Neural progenitor cell (in vitro differentiated cells): ENCODE measurements at regions not wholly inside any gene's neighbourhood (a gene's known extent, or its start where the extent isn't known, plus 50 kb on each side); places are given as distances from the start of the nearest gene placed in this dataset.

ENCODE experiments used
- DNase-seq: peaks from one replicate; pipeline ENCODE4 v3.0.0-alpha.2; 2016; ENCODE audit warnings: low spot score
- H2AFZ ChIP-seq: fragments of 200-600 bp; sonication (generic); replicated peaks from 2 replicates; pipeline ENCODE4 v1.6.1; 2016; ENCODE audit warnings: antibody characterized with exemption
- H3F3A ChIP-seq: fragments of 200-600 bp; sonication (generic); 2 replicates; pipeline ENCODE4 v1.6.1; 2016; ENCODE audit warnings: antibody characterized with exemption, low read depth
- H3K27ac ChIP-seq: fragments of 200-600 bp; sonication (generic); 2 replicates; pipeline ENCODE4 v1.5.1; 2016; ENCODE audit warnings: mild to moderate bottlenecking
- H3K27me3 ChIP-seq: fragments of 200-600 bp; sonication (generic); 2 replicates; pipeline ENCODE4 v1.6.1; 2016; ENCODE audit warnings: mild to moderate bottlenecking, moderate library complexity
- H3K36me3 ChIP-seq: fragments of 200-600 bp; sonication (generic); 2 replicates; pipeline ENCODE4 v1.5.1; 2016
- H3K4me1 ChIP-seq: fragments of 200-600 bp; sonication (generic); 2 replicates; pipeline ENCODE4 v1.6.1; 2016; ENCODE audit warnings: mixed run types
- H3K4me2 ChIP-seq: fragments of 200-600 bp; sonication (generic); 2 replicates; pipeline ENCODE4 v1.6.1; 2016
- H3K4me3 ChIP-seq: fragments of 200-600 bp; sonication (generic); 2 replicates; pipeline ENCODE4 v1.5.1; 2016
- H3K79me2 ChIP-seq: fragments of 200-600 bp; sonication (generic); 2 replicates; pipeline ENCODE4 v1.6.1; 2016; ENCODE audit warnings: low read depth
- H3K9ac ChIP-seq: fragments of 200-600 bp; sonication (generic); 2 replicates; pipeline ENCODE4 v1.6.1; 2016
- H3K9me3 ChIP-seq: fragments of 200-600 bp; sonication (generic); 2 replicates; pipeline ENCODE4 v1.5.1; 2016; ENCODE audit warnings: low read depth
- H4K20me1 ChIP-seq: fragments of 200-600 bp; sonication (generic); 2 replicates; pipeline ENCODE4 v1.6.1; 2016; ENCODE audit warnings: low read depth
- H3K27ac Mint-ChIP-seq: 3 replicates; pipeline ENCODE4 v1.8.0; 2021; ENCODE audit warnings: mixed read lengths
- H3K27me3 Mint-ChIP-seq: 2 replicates; pipeline ENCODE4 v1.8.0; 2022; ENCODE audit warnings: low read depth, mild to moderate bottlenecking, inconsistent platforms, moderate library complexity, mixed read lengths; ENCODE audit not compliant: insufficient read depth
- H3K36me3 Mint-ChIP-seq: 3 replicates; pipeline ENCODE4 v1.8.0; 2021; ENCODE audit warnings: mixed read lengths
- H3K4me1 Mint-ChIP-seq: 3 replicates; pipeline ENCODE4 v1.8.0; 2021; ENCODE audit warnings: mixed read lengths
- H3K4me3 Mint-ChIP-seq: 3 replicates; pipeline ENCODE4 v1.8.0; 2021; ENCODE audit warnings: mild to moderate bottlenecking, moderate library complexity, mixed read lengths
- H3K9me3 Mint-ChIP-seq: 3 replicates; pipeline ENCODE4 v1.8.0; 2020; ENCODE audit warnings: mixed read lengths
- CTCF ChIP-seq: fragments of 200-600 bp; sonication (generic); IDR thresholded peaks from 2 replicates; pipeline ENCODE4 v1.5.1; 2017; ENCODE audit warnings: antibody characterized with exemption, mild to moderate bottlenecking
- EZH2 ChIP-seq: fragments of 200-600 bp; sonication (generic); IDR thresholded peaks from 2 replicates; pipeline ENCODE4 v1.6.1; 2017; ENCODE audit warnings: antibody characterized with exemption, mild to moderate bottlenecking, moderate library complexity
- EZH2phosphoT487 ChIP-seq: fragments of 200-600 bp; sonication (generic); IDR thresholded peaks from 2 replicates; pipeline ENCODE4 v1.6.1; 2017; ENCODE audit warnings: antibody characterized with exemption

GRCh38 chr13:50679321-50679720 lies 164.2 kb downstream of the DLEU7 start:
- H3K79me2 ChIP-seq = no peaks in the 10 kb centered on the region
- no peak overlapping the region for H3K27ac Mint-ChIP-seq
- DNase-seq = no peak
- peaks cover 11% of the 10 kb centered on the region for H3K4me1 Mint-ChIP-seq
- H3K9ac ChIP-seq = no peak overlapping the region
- H2AFZ ChIP-seq = no peak overlapping the region
- H3K27me3 ChIP-seq = no peaks in the 10 kb centered on the region
- H3K36me3 ChIP-seq = no peaks in the 10 kb centered on the region
- no peaks in the 10 kb centered on the region for H3K9me3 ChIP-seq
- no peak for TF ChIP-seq EZH2phosphoT487
- no peak for TF ChIP-seq CTCF
- TF ChIP-seq EZH2 = no peak
- peaks cover 7% of the 10 kb centered on the region for H3K27me3 Mint-ChIP-seq
- H3K4me2 ChIP-seq = no peak overlapping the region
- no peak overlapping the region for H3K4me3 Mint-ChIP-seq
- H3K27ac ChIP-seq = no peak overlapping the region
- no peaks in the 10 kb centered on the region for H3K9me3 Mint-ChIP-seq
- H4K20me1 ChIP-seq = no peaks in the 10 kb centered on the region
- H3K4me1 ChIP-seq = peaks cover 11% of the 10 kb centered on the region
- peaks cover 8% of the 10 kb centered on the region for H3F3A ChIP-seq
- no peak overlapping the region for H3K4me3 ChIP-seq
- H3K36me3 Mint-ChIP-seq = no peaks in the 10 kb centered on the region

- no peak overlapping the region for H3K9ac ChIP-seq
- no peaks in the 10 kb centered on the region for H3K79me2 ChIP-seq
- H3K4me3 Mint-ChIP-seq = no peak overlapping the region
- no peaks in the 10 kb centered on the region for H3K27me3 ChIP-seq
- H3K9me3 ChIP-seq = no peaks in the 10 kb centered on the region
- H3K36me3 Mint-ChIP-seq = no peaks in the 10 kb centered on the region
- no peak overlapping the region for H3K27ac ChIP-seq
- TF ChIP-seq EZH2 (no peak), EZH2phosphoT487 (no peak), CTCF (no peak)
- H4K20me1 ChIP-seq = no peaks in the 10 kb centered on the region
- no peak overlapping the region for H3K4me3 ChIP-seq
- H2AFZ ChIP-seq = no peak overlapping the region
- H3K27me3 Mint-ChIP-seq = peaks cover 8% of the 10 kb centered on the region
- H3K27ac Mint-ChIP-seq = no peak overlapping the region
- no peak for DNase-seq
- H3K4me1 ChIP-seq = peaks cover 24% of the 10 kb centered on the region
- H3K9me3 Mint-ChIP-seq = no peaks in the 10 kb centered on the region
- H3F3A ChIP-seq = peaks cover 8% of the 10 kb centered on the region
- no peaks in the 10 kb centered on the region for H3K36me3 ChIP-seq
- H3K4me2 ChIP-seq = no peak overlapping the region
- H3K4me1 Mint-ChIP-seq = peaks cover 15% of the 10 kb centered on the region
Measured at GRCh38 chr13:50682002-50682401, 161.5 kb downstream of the DLEU7 start.

- H3K4me1 Mint-ChIP-seq = peaks cover 9% of the 10 kb centered on the region
- Histone ChIP-seq H3K9ac (no peak overlapping the region), H4K20me1 (no peaks in the 10 kb centered on the region), H2AFZ (no peak overlapping the region), H3K4me3 (no peak overlapping the region), H3K36me3 (no peaks in the 10 kb centered on the region), H3K27ac (no peak overlapping the region), H3F3A (peaks cover 8% of the 10 kb centered on the region), H3K4me2 (no peak overlapping the region), H3K27me3 (no peaks in the 10 kb centered on the region), H3K9me3 (no peaks in the 10 kb centered on the region), H3K4me1 (peaks cover 27% of the 10 kb centered on the region), H3K79me2 (no peaks in the 10 kb centered on the region)
- no peak overlapping the region for H3K27ac Mint-ChIP-seq
- H3K4me3 Mint-ChIP-seq = no peak overlapping the region
- no peak for TF ChIP-seq EZH2phosphoT487
- no peak for TF ChIP-seq CTCF
- no peak for TF ChIP-seq EZH2
- DNase-seq = no peak
- no peaks in the 10 kb centered on the region for H3K36me3 Mint-ChIP-seq
- no peaks in the 10 kb centered on the region for H3K9me3 Mint-ChIP-seq
- peaks cover 3% of the 10 kb centered on the region for H3K27me3 Mint-ChIP-seq
Measured at GRCh38 chr13:50682966-50683365, 160.5 kb downstream of the DLEU7 start.
